Ectodermal cell (in vitro differentiated cells): ENCODE measurements at regions not wholly inside any gene's neighbourhood (a gene's known extent, or its start where the extent isn't known, plus 50 kb on each side); places are given as distances from the start of the nearest gene placed in this dataset.
"Not testable (repeated sequence)": the region's sequence is repeated elsewhere in the genome, so short reads cannot be mapped to it uniquely, and the experiment has no call there.

ENCODE experiments used
- H3K27ac ChIP-seq: 2 replicates; pipeline ENCODE4 v1.7.0; 2013; ENCODE audit warnings: mild to moderate bottlenecking, low read depth, low read length; ENCODE audit not compliant: insufficient read depth, poor library complexity, severe bottlenecking
- H3K27me3 ChIP-seq: 2 replicates; pipeline ENCODE4 v1.7.0; 2013; ENCODE audit warnings: mild to moderate bottlenecking, low read length; ENCODE audit not compliant: insufficient read depth, control insufficient read depth, poor library complexity, severe bottlenecking
- H3K36me3 ChIP-seq: one replicate; pipeline ENCODE4 v1.7.0; 2013; ENCODE audit warnings: low read length; ENCODE audit not compliant: control insufficient read depth, insufficient read depth
- H3K4me1 ChIP-seq: one replicate; pipeline ENCODE4 v1.7.0; 2013; ENCODE audit warnings: low read length; ENCODE audit not compliant: control insufficient read depth, insufficient read depth
- H3K4me3 ChIP-seq: 2 replicates; pipeline ENCODE4 v1.7.0; 2013; ENCODE audit warnings: low read depth, low read length, control low read depth; ENCODE audit not compliant: insufficient read depth
- H3K9me3 ChIP-seq: 2 replicates; pipeline ENCODE4 v1.7.0; 2013; ENCODE audit warnings: mild to moderate bottlenecking, low read length, moderate library complexity; ENCODE audit not compliant: control insufficient read depth
- WGBS, 2 experiments: methylation state at CpG; one replicate each; pipeline ENCODE4 v1.1.7; 2013; ENCODE audit warnings: missing lambda C conversion rate in 2 of 2; 5-methylcytosine and 5-hydroxymethylcytosine counted together

- 52 to 69% methylated on average over 1 of the region's 2 CpGs for WGBS, 2 experiments
Observed at GRCh38 chr4:84258905-84259830, 239.9 kb downstream of the NKX6-1 start.

GRCh38 chr4:84254537-84254936 is 244.6 kb downstream of the NKX6-1 start:
- no peaks in the 10 kb centered on the region for H3K9me3 ChIP-seq
- no peaks in the 10 kb centered on the region for H3K4me1 ChIP-seq
- H3K36me3 ChIP-seq: no peaks in the 10 kb centered on the region
- WGBS, 2 experiments: 88 to 100% methylated on average over 1 to 2 of the region's 2 CpGs
- H3K4me3 ChIP-seq: no peak overlapping the region
- no peaks in the 10 kb centered on the region for H3K27me3 ChIP-seq
- no peak overlapping the region for H3K27ac ChIP-seq

More at GRCh38 chr4:84258905-84259830, 239.9 kb downstream of the NKX6-1 start:
- Histone ChIP-seq H3K27ac (no peak overlapping the region), H3K27me3 (no peaks in the 10 kb centered on the region), H3K4me3 (no peak overlapping the region), H3K36me3 (no peaks in the 10 kb centered on the region), H3K9me3 (no peaks in the 10 kb centered on the region), H3K4me1 (no peaks in the 10 kb centered on the region)

GRCh38 chr4:84249521-84249920 is 249.6 kb downstream of the NKX6-1 start:
- 93 to 96% methylated on average over 2 of the region's 2 CpGs for WGBS, 2 experiments
- Histone ChIP-seq H3K4me1 (no peaks in the 10 kb centered on the region), H3K27me3 (no peaks in the 10 kb centered on the region), H3K27ac (no peak overlapping the region), H3K36me3 (no peaks in the 10 kb centered on the region), H3K9me3 (no peaks in the 10 kb centered on the region), H3K4me3 (no peak overlapping the region)

- H3K4me1 ChIP-seq, H3K4me3 ChIP-seq, H3K9me3 ChIP-seq, H3K27ac ChIP-seq, H3K36me3 ChIP-seq, H3K27me3 ChIP-seq: not testable (repeated sequence)
- WGBS, 2 experiments: 94 to 95% methylated on average over 14 of the region's 14 CpGs
Observed at GRCh38 chr4:84245042-84245441, 254.1 kb downstream of the NKX6-1 start.

GRCh38 chr4:84244346-84244801 is 254.7 kb downstream of the NKX6-1 start:
- H3K4me1 ChIP-seq, H3K27me3 ChIP-seq, H3K9me3 ChIP-seq, H3K36me3 ChIP-seq, H3K4me3 ChIP-seq, H3K27ac ChIP-seq: not testable (repeated sequence)
- 95% methylated on average over 19 of the region's 19 CpGs for WGBS, 2 experiments

GRCh38 chr4:84243685-84244084 is 255.4 kb downstream of the NKX6-1 start:
- H3K27ac ChIP-seq: no peak overlapping the region
- H3K27me3 ChIP-seq: no peaks in the 10 kb centered on the region
- no peaks in the 10 kb centered on the region for H3K4me1 ChIP-seq
- H3K36me3 ChIP-seq: no peaks in the 10 kb centered on the region
- no peak overlapping the region for H3K4me3 ChIP-seq
- no peaks in the 10 kb centered on the region for H3K9me3 ChIP-seq
- WGBS, 2 experiments: 95% methylated on average over 13 of the region's 14 CpGs

GRCh38 chr4:84239278-84239845 is 259.7 kb downstream of the NKX6-1 start:
- no peaks in the 10 kb centered on the region for H3K36me3 ChIP-seq
- no peak overlapping the region for H3K27ac ChIP-seq
- no peaks in the 10 kb centered on the region for H3K9me3 ChIP-seq
- WGBS, 2 experiments: 77 to 86% methylated on average over 4 of the region's 4 CpGs
- no peaks in the 10 kb centered on the region for H3K27me3 ChIP-seq
- no peak overlapping the region for H3K4me3 ChIP-seq
- no peaks in the 10 kb centered on the region for H3K4me1 ChIP-seq

GRCh38 chr4:84238247-84239090 is 260.6 kb downstream of the NKX6-1 start:
- no peak overlapping the region for H3K27ac ChIP-seq
- no peaks in the 10 kb centered on the region for H3K27me3 ChIP-seq
- 82 to 85% methylated on average over 7 of the region's 7 CpGs for WGBS, 2 experiments

GRCh38 chr4:84237008-84237407 is 262.1 kb downstream of the NKX6-1 start:
- WGBS, 2 experiments: 88 to 93% methylated on average over 3 to 4 of the region's 4 CpGs
- no peaks in the 10 kb centered on the region for H3K27me3 ChIP-seq
- H3K4me1 ChIP-seq: no peaks in the 10 kb centered on the region
- H3K4me3 ChIP-seq: no peak overlapping the region
- no peaks in the 10 kb centered on the region for H3K36me3 ChIP-seq
- no peak overlapping the region for H3K27ac ChIP-seq
- H3K9me3 ChIP-seq: no peaks in the 10 kb centered on the region

More at GRCh38 chr4:84238247-84239090, 260.6 kb downstream of the NKX6-1 start:
- Histone ChIP-seq H3K36me3 (no peaks in the 10 kb centered on the region), H3K9me3 (no peaks in the 10 kb centered on the region), H3K4me3 (no peak overlapping the region), H3K4me1 (no peaks in the 10 kb centered on the region)
